Smooth muscle cell (in vitro differentiated cells): ENCODE measurements at regions not wholly inside any gene's neighbourhood (a gene's known extent, or its start where the extent isn't known, plus 50 kb on each side); places are given as distances from the start of the nearest gene placed in this dataset.

Experiments used
- DNase-seq: peaks from one replicate; lab custom pipeline; 2025; ENCODE audit not compliant: unreplicated experiment; lab: John Stamatoyannopoulos, UW
- H2AFZ ChIP-seq: fragments of 200-600 bp; sonication (generic); 2 replicates; pipeline ENCODE4 v1.6.0; 2016; ENCODE audit warnings: antibody characterized with exemption, low read depth, mild to moderate bottlenecking
- H3F3A ChIP-seq: fragments of 200-600 bp; sonication (generic); 2 replicates; pipeline ENCODE4 v1.6.0; 2017; ENCODE audit warnings: antibody characterized with exemption, low read depth
- H3K27ac ChIP-seq: fragments of 200-600 bp; sonication (generic); 2 replicates; pipeline ENCODE4 v1.5.1; 2016; ENCODE audit warnings: low read depth, mild to moderate bottlenecking
- H3K27me3 ChIP-seq: fragments of 200-600 bp; sonication (generic); 2 replicates; pipeline ENCODE4 v1.6.1; 2016; ENCODE audit warnings: low read depth, mild to moderate bottlenecking
- H3K36me3 ChIP-seq: fragments of 200-600 bp; sonication (generic); 2 replicates; pipeline ENCODE4 v1.5.1; 2016; ENCODE audit warnings: low read depth
- H3K4me1 ChIP-seq: fragments of 200-600 bp; sonication (generic); 2 replicates; pipeline ENCODE4 v1.5.1; 2016; ENCODE audit warnings: low read depth
- H3K4me2 ChIP-seq: fragments of 200-600 bp; sonication (generic); 2 replicates; pipeline ENCODE4 v1.6.0; 2016; ENCODE audit warnings: mild to moderate bottlenecking
- H3K4me3 ChIP-seq: fragments of 200-600 bp; sonication (generic); 2 replicates; pipeline ENCODE4 v1.5.1; 2016; ENCODE audit warnings: mild to moderate bottlenecking
- H3K79me2 ChIP-seq: fragments of 200-600 bp; sonication (generic); 2 replicates; pipeline ENCODE4 v1.6.0; 2016; ENCODE audit warnings: low read depth, mild to moderate bottlenecking
- H3K9ac ChIP-seq: fragments of 200-600 bp; sonication (generic); 2 replicates; pipeline ENCODE4 v1.6.0; 2016; ENCODE audit warnings: low read depth
- H3K9me3 ChIP-seq: fragments of 200-600 bp; sonication (generic); replicated peaks from 2 replicates; pipeline ENCODE4 v1.5.1; 2016; ENCODE audit warnings: low read depth
- H4K20me1 ChIP-seq: fragments of 200-600 bp; sonication (generic); 2 replicates; pipeline ENCODE4 v1.6.0; 2016; ENCODE audit warnings: low read depth
- WGBS: methylation state at CpG from one replicate; pipeline ENCODE4 v1.1.7; 2016; ENCODE audit warnings: low lambda C conversion rate; 5-methylcytosine and 5-hydroxymethylcytosine counted together
- TF ChIP-seq, protein P1 (sequence below): fragments of 200-600 bp; sonication (generic); IDR thresholded peaks from 2 replicates; pipeline ENCODE4 v1.5.1; 2017; ENCODE audit warnings: borderline replicate concordance, mild to moderate bottlenecking, antibody characterized with exemption; ENCODE audit not compliant: insufficient read depth, poor library complexity, severe bottlenecking

GRCh38 chr5:178808886-178809285 lies 50.9 kb upstream of the ZNF354B start:
- no peaks in the 10 kb centered on the region for H3K9me3 ChIP-seq

GRCh38 chr5:178801021-178801420 lies 58.7 kb upstream of the ZNF354B start:
- Histone ChIP-seq H3F3A (no peaks in the 10 kb centered on the region), H3K9me3 (no peaks in the 10 kb centered on the region), H3K4me2 (no peak overlapping the region), H3K27me3 (no peaks in the 10 kb centered on the region), H2AFZ (no peak overlapping the region), H3K9ac (no peak overlapping the region), H3K4me3 (no peak overlapping the region), H4K20me1 (no peaks in the 10 kb centered on the region), H3K79me2 (no peaks in the 10 kb centered on the region), H3K36me3 (no peaks in the 10 kb centered on the region), H3K4me1 (no peaks in the 10 kb centered on the region), H3K27ac (no peak overlapping the region)
- TF ChIP-seq, protein P1, sequence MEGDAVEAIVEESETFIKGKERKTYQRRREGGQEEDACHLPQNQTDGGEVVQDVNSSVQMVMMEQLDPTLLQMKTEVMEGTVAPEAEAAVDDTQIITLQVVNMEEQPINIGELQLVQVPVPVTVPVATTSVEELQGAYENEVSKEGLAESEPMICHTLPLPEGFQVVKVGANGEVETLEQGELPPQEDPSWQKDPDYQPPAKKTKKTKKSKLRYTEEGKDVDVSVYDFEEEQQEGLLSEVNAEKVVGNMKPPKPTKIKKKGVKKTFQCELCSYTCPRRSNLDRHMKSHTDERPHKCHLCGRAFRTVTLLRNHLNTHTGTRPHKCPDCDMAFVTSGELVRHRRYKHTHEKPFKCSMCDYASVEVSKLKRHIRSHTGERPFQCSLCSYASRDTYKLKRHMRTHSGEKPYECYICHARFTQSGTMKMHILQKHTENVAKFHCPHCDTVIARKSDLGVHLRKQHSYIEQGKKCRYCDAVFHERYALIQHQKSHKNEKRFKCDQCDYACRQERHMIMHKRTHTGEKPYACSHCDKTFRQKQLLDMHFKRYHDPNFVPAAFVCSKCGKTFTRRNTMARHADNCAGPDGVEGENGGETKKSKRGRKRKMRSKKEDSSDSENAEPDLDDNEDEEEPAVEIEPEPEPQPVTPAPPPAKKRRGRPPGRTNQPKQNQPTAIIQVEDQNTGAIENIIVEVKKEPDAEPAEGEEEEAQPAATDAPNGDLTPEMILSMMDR, result no peak
- no peak for DNase-seq
- WGBS, result 89% methylated on average over 5 of the region's 5 CpGs

More at GRCh38 chr5:178808886-178809285, 50.9 kb upstream of the ZNF354B start:
- Histone ChIP-seq H3F3A (no peaks in the 10 kb centered on the region), H3K27ac (no peak overlapping the region), H2AFZ (no peak overlapping the region), H3K36me3 (no peaks in the 10 kb centered on the region), H3K4me3 (no peak overlapping the region), H3K4me1 (no peaks in the 10 kb centered on the region), H3K9ac (no peak overlapping the region), H3K27me3 (no peaks in the 10 kb centered on the region), H3K79me2 (no peaks in the 10 kb centered on the region), H4K20me1 (no peaks in the 10 kb centered on the region), H3K4me2 (no peak overlapping the region)
- TF ChIP-seq, protein P1, result no peak
- no peak for DNase-seq
- WGBS, result 38% methylated on average over 5 of the region's 5 CpGs

- Histone ChIP-seq H3K27me3 (no peaks in the 10 kb centered on the region), H3K9ac (no peak overlapping the region), H3K4me3 (no peak overlapping the region), H3K27ac (no peak overlapping the region), H3K4me1 (no peaks in the 10 kb centered on the region), H3K9me3 (no peaks in the 10 kb centered on the region), H3F3A (no peaks in the 10 kb centered on the region), H4K20me1 (no peaks in the 10 kb centered on the region), H3K36me3 (no peaks in the 10 kb centered on the region), H3K79me2 (no peaks in the 10 kb centered on the region), H2AFZ (no peak overlapping the region), H3K4me2 (no peak overlapping the region)
- TF ChIP-seq, protein P1, result no peak
- whole genome bisulfite sequencing, result 88% methylated on average over 19 of the region's 19 CpGs
- no peak for DNase-seq
These were observed 62.0 kb upstream of the ZNF354B start for GRCh38 chr5:178797546-178798440.
